GM19023 (cell line): ENCODE measurements at regions not wholly inside any gene's neighbourhood (a gene's known extent, or its start where the extent isn't known, plus 50 kb on each side); places are given as distances from the start of the nearest gene placed in this dataset.
"Not testable (repeated sequence)": the region's sequence is repeated elsewhere in the genome, so short reads cannot be mapped to it uniquely, and the experiment has no call there.

Source experiments
- ATAC-seq: cut with Tn5 transposase; IDR thresholded peaks from one replicate; pipeline ENCODE4 v1.9.1; 2021; ENCODE audit warnings: mild to moderate bottlenecking, moderate library complexity; ENCODE audit not compliant: unreplicated experiment

- not testable (repeated sequence) for ATAC-seq
Measured at GRCh38 chr15:35967968-35968367, 422.0 kb upstream of the DPH6 start.

GRCh38 chr15:35973029-35973428 lies 427.1 kb upstream of the DPH6 start:
- no peak for ATAC-seq

GRCh38 chr15:35974052-35974451 lies 428.1 kb upstream of the DPH6 start:
- ATAC-seq = no peak

GRCh38 chr15:35975941-35976340 lies 430.0 kb upstream of the DPH6 start:
- ATAC-seq = no peak

GRCh38 chr15:35979608-35980007 lies 433.6 kb upstream of the DPH6 start:
- ATAC-seq = no peak

GRCh38 chr15:35980719-35981118 lies 434.8 kb upstream of the DPH6 start:
- no peak for ATAC-seq

- no peak for ATAC-seq
Measured at GRCh38 chr15:35986191-35986721, 440.3 kb upstream of the DPH6 start.

GRCh38 chr15:35987056-35987455 lies 441.1 kb upstream of the DPH6 start:
- ATAC-seq = no peak

GRCh38 chr15:35991386-35991785 lies 445.4 kb upstream of the DPH6 start:
- ATAC-seq = no peak

- no peak for ATAC-seq
Measured at GRCh38 chr15:35992791-35993190, 446.8 kb upstream of the DPH6 start.

GRCh38 chr15:35993196-35993595 lies 447.2 kb upstream of the DPH6 start:
- no peak for ATAC-seq

GRCh38 chr15:35994876-35995275 lies 448.9 kb upstream of the DPH6 start:
- no peak for ATAC-seq

- ATAC-seq = no peak
Measured at GRCh38 chr15:35998663-35999602, 453.0 kb upstream of the DPH6 start.

- ATAC-seq = no peak
Measured at GRCh38 chr15:36004891-36005490, 459.0 kb upstream of the DPH6 start.

GRCh38 chr15:36005542-36005941 lies 459.6 kb upstream of the DPH6 start:
- ATAC-seq = no peak

GRCh38 chr15:36007699-36008098 lies 461.7 kb upstream of the DPH6 start:
- no peak for ATAC-seq

GRCh38 chr15:36008719-36009118 lies 462.8 kb upstream of the DPH6 start:
- no peak for ATAC-seq

GRCh38 chr15:36024031-36024688 lies 478.2 kb upstream of the DPH6 start:
- ATAC-seq = no peak

GRCh38 chr15:36026627-36027283 lies 480.8 kb upstream of the DPH6 start:
- no peak for ATAC-seq

GRCh38 chr15:36029606-36030210 lies 483.7 kb upstream of the DPH6 start:
- no peak for ATAC-seq
